Gastrocnemius medialis (tissue), 4 donors: ENCODE measurements at regions not wholly inside any gene's neighbourhood (a gene's known extent, or its start where the extent isn't known, plus 50 kb on each side); places are given as distances from the start of the nearest gene placed in this dataset.

Experiments used
- POLR2A ChIP-seq, 2 donors: fragments of 450-650 bp; IDR thresholded peaks; one replicate each; pipeline ENCODE4 v1.6.1; 2017; ENCODE audit warnings: antibody characterized with exemption in 2 of 2, mild to moderate bottlenecking in 2 of 2, moderate library complexity in 2 of 2
- TF ChIP-seq, protein P1 (sequence below), 5 experiments: fragments of 450-650 bp in 3 of 5; fragments of 200-600 bp in 2 of 5; sonication (generic) in 2 of 5; IDR thresholded peaks in 4 of 5; conservative IDR thresholded peaks in 1 of 5; 1 replicate in 4 of 5; 2 replicates in 1 of 5; pipeline ENCODE4 v1.5.1; 2016 to 2019; ENCODE audit warnings: antibody characterized with exemption in 5 of 5, mild to moderate bottlenecking in 3 of 5, moderate library complexity in 3 of 5

DNA sequence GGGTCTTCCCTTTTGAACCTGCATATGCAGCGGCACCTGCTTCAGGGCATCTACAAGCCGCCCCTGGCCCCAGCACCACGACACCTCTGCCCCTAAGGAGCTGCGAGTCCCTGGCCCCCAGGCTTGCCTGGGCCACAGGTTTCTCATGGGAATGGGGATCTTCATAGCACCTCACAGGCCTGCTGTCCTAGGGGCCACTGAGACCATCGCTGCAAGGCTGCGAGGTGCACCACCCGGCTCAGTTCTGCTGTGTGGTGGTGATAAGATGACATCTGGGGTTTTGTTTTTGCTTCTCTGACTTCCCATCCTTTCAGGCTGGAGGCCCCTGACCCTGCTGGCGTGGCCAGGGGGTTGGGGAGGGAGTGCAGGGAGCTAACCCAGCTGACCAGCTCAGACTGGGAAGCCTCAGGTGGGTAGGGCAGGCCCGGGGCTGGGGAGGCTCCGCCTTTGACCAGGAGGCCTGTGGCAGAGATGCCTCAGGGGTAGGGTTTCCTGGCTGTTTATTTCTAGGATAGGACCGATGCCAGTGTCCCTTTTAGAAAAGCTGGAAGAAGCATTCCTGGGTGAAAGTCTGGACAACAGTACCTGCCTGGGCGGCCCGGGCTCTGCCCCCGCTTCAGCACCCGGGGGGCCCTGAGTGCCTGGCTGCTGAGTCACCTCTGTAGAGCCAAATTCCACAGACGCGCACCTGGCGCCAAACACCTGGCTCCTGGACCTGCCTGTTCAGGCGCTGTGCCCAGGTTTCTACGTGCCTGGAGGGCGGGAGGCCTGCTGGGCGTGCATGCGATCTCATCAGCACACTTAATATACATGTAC lies 264.7 kb downstream of the DLL1 start:
- TF ChIP-seq, protein P1, sequence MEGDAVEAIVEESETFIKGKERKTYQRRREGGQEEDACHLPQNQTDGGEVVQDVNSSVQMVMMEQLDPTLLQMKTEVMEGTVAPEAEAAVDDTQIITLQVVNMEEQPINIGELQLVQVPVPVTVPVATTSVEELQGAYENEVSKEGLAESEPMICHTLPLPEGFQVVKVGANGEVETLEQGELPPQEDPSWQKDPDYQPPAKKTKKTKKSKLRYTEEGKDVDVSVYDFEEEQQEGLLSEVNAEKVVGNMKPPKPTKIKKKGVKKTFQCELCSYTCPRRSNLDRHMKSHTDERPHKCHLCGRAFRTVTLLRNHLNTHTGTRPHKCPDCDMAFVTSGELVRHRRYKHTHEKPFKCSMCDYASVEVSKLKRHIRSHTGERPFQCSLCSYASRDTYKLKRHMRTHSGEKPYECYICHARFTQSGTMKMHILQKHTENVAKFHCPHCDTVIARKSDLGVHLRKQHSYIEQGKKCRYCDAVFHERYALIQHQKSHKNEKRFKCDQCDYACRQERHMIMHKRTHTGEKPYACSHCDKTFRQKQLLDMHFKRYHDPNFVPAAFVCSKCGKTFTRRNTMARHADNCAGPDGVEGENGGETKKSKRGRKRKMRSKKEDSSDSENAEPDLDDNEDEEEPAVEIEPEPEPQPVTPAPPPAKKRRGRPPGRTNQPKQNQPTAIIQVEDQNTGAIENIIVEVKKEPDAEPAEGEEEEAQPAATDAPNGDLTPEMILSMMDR (IDR thresholded peaks at IDR 0.05 in 4 of 5, conservative IDR thresholded peaks at IDR 0.05 in 1 of 5), result no peak
- TF ChIP-seq POLR2A (IDR thresholded peaks at IDR 0.05), result no peak
